ENCODE measurements at regions not wholly inside any gene's neighbourhood (a gene's known extent, or its start where the extent isn't known, plus 50 kb on each side); places are given as distances from the start of the nearest gene placed in this dataset.

- TF ChIP-seq CTCF (IDR thresholded peaks at IDR 0.05) (no peak), POLR2AphosphoS5 (IDR thresholded peaks at IDR 0.05) (no peak)
Measured at GRCh38 chr7:121618182-121618581, 222.1 kb upstream of the FAM3C start.

Measured in stomach (tissue), 4 donors.